Sigmoid colon (tissue), 6 donors: ENCODE measurements at regions not wholly inside any gene's neighbourhood (a gene's known extent, or its start where the extent isn't known, plus 50 kb on each side); places are given as distances from the start of the nearest gene placed in this dataset.

Experiments used
- DNase-seq: peaks from one replicate; pipeline ENCODE4 v3.0.0-alpha.2; 2019
- H3K27ac ChIP-seq, 4 donors: fragments of 200-600 bp; sonication (generic); one replicate each; pipeline ENCODE4 v1.5.1; 2016 to 2019; ENCODE audit warnings: mild to moderate bottlenecking in 1 of 4
- H3K27me3 ChIP-seq, 3 donors: fragments of 200-600 bp; sonication (generic); one replicate each; pipeline ENCODE4 v1.5.1; 2019; ENCODE audit warnings: mild to moderate bottlenecking in 1 of 3
- H3K36me3 ChIP-seq, 4 donors: fragments of 200-600 bp; sonication (generic); one replicate each; pipeline ENCODE4 v1.5.1; 2016 to 2019
- H3K4me1 ChIP-seq, 4 donors: fragments of 200-600 bp; sonication (generic); one replicate each; pipeline ENCODE4 v1.5.1; 2017 to 2019
- H3K4me3 ChIP-seq, 4 donors: fragments of 200-600 bp; sonication (generic); one replicate each; pipeline ENCODE4 v1.5.1; 2017 to 2019; ENCODE audit warnings: mild to moderate bottlenecking in 2 of 4, moderate library complexity in 1 of 4
- H3K9me3 ChIP-seq, 4 donors: fragments of 200-600 bp in 3 of 4; sonication (generic) in 3 of 4; one replicate each; pipeline versions ENCODE4 v1.5.1 to v1.6.1; 2013 to 2019
- CTCF ChIP-seq, 4 experiments: fragments of 450-650 bp in 3 of 4; fragments of 200-600 bp in 1 of 4; IDR thresholded peaks; one replicate each; pipeline ENCODE4 v1.5.1; 2016 to 2019; ENCODE audit warnings: antibody characterized with exemption in 4 of 4, mild to moderate bottlenecking in 3 of 4, moderate library complexity in 2 of 4
- EP300 ChIP-seq, 4 donors: sonication (generic); formaldehyde crosslinking; IDR thresholded peaks; one replicate each; pipeline ENCODE4 v1.6.1; 2017; ENCODE audit warnings: antibody characterized with exemption in 4 of 4
- POLR2A ChIP-seq, 2 donors: fragments of 450-650 bp; IDR thresholded peaks; one replicate each; pipeline ENCODE4 v1.6.1; 2016; ENCODE audit warnings: antibody characterized with exemption in 2 of 2, mild to moderate bottlenecking in 2 of 2, moderate library complexity in 2 of 2
- POLR2AphosphoS5 ChIP-seq, 4 donors: sonication (generic); formaldehyde crosslinking; IDR thresholded peaks; one replicate each; pipeline ENCODE4 v1.6.1; 2017; ENCODE audit warnings: antibody characterized with exemption in 4 of 4
- WGBS, 2 donors: extraction: QIAGEN DNeasy Blood & Tissue Kit; methylation state at CpG; one replicate each; pipeline ENCODE4 v1.1.7; 2013; 5-methylcytosine and 5-hydroxymethylcytosine counted together
- intact Hi-C: fragments of 100-400 bp; cut with DNase I; formaldehyde crosslinking; loops from one replicate; pipeline ENCODE4 v1.15.1; 2023
- donor health status: healthy with polysubstance abuse.
- donor health status: healthy.

- H3K27me3 ChIP-seq: no peaks in the 10 kb centered on the region
- no peaks in the 10 kb centered on the region for H3K36me3 ChIP-seq
- H3K27ac ChIP-seq: no peak overlapping the region
- H3K9me3 ChIP-seq: no peaks in the 10 kb centered on the region
- H3K4me3 ChIP-seq: no peak overlapping the region
- TF ChIP-seq CTCF (IDR thresholded peaks at IDR 0.05) (no peak), EP300 (IDR thresholded peaks at IDR 0.05) (no peak), POLR2AphosphoS5 (IDR thresholded peaks at IDR 0.05) (no peak), POLR2A (IDR thresholded peaks at IDR 0.05) (no peak)
- intact Hi-C loops: no loop called here
- no peak for DNase-seq
- H3K4me1 ChIP-seq: no peaks in the 10 kb centered on the region
- WGBS, 2 donors: 83 to 94% methylated on average over 1 of the region's 1 CpG
Measured at GRCh38 chr3:117393119-117393518, 683.5 kb downstream of the TUSC7 start.

- no peaks in the 10 kb centered on the region for H3K9me3 ChIP-seq
- DNase-seq: no peak
- no peaks in the 10 kb centered on the region for H3K36me3 ChIP-seq
- TF ChIP-seq POLR2A (IDR thresholded peaks at IDR 0.05) (no peak), CTCF (IDR thresholded peaks at IDR 0.05) (no peak), POLR2AphosphoS5 (IDR thresholded peaks at IDR 0.05) (no peak), EP300 (IDR thresholded peaks at IDR 0.05) (no peak)
- WGBS, 2 donors: 46 to 76% methylated on average over 12 of the region's 12 CpGs
- no peaks in the 10 kb centered on the region for H3K4me1 ChIP-seq
- H3K4me3 ChIP-seq: no peak overlapping the region
- H3K27me3 ChIP-seq: no peaks in the 10 kb centered on the region
- intact Hi-C loops: no loop called here
- H3K27ac ChIP-seq: no peak overlapping the region
Measured at GRCh38 chr3:117398141-117398899, 688.7 kb downstream of the TUSC7 start.

GRCh38 chr3:117399311-117400078 is 689.9 kb downstream of the TUSC7 start:
- no peak overlapping the region for H3K4me3 ChIP-seq
- no peak for TF ChIP-seq CTCF (IDR thresholded peaks at IDR 0.05)
- DNase-seq: no peak
- WGBS, 2 donors: 74 to 79% methylated on average over 5 of the region's 5 CpGs
- no peaks in the 10 kb centered on the region for H3K4me1 ChIP-seq
- intact Hi-C loops: no loop called here
- H3K36me3 ChIP-seq: no peaks in the 10 kb centered on the region
- H3K27ac ChIP-seq: no peak overlapping the region
- H3K27me3 ChIP-seq: no peaks in the 10 kb centered on the region
- no peaks in the 10 kb centered on the region for H3K9me3 ChIP-seq

- TF ChIP-seq CTCF (IDR thresholded peaks at IDR 0.05) (no peak), POLR2AphosphoS5 (IDR thresholded peaks at IDR 0.05) (no peak), POLR2A (IDR thresholded peaks at IDR 0.05) (no peak), EP300 (IDR thresholded peaks at IDR 0.05) (no peak)
- Histone ChIP-seq H3K27me3 (no peaks in the 10 kb centered on the region), H3K4me3 (no peak overlapping the region), H3K36me3 (no peaks in the 10 kb centered on the region), H3K27ac (no peak overlapping the region), H3K4me1 (no peaks in the 10 kb centered on the region), H3K9me3 (no peaks in the 10 kb centered on the region)
- intact Hi-C loops: no loop called here
- no peak for DNase-seq
- 82 to 87% methylated on average over 7 of the region's 7 CpGs for WGBS, 2 donors
Measured at GRCh38 chr3:117400303-117400702, 690.7 kb downstream of the TUSC7 start.
